SK-N-SH (cell line): ENCODE measurements at regions not wholly inside any gene's neighbourhood (a gene's known extent, or its start where the extent isn't known, plus 50 kb on each side); places are given as distances from the start of the nearest gene placed in this dataset.

Experiments used
- CTCF ChIA-PET: fragments of 300-600, 350-600 bp; formaldehyde crosslinking; extraction: SDS; loops from one replicate; lab custom pipeline; 2021; lab: Yijun Ruan, JAX
- POLR2A ChIA-PET: fragments of 350-600 bp; sonication (Branson Sonifier 250); formaldehyde crosslinking; extraction: SDS; loops from one replicate; lab custom pipeline; 2020; ENCODE audit warnings: antibody characterized with exemption, inconsistent platforms; lab: Yijun Ruan, JAX
- DNase-seq: peaks from one replicate; pipeline ENCODE4 v3.0.0; 2012
- H2AFZ ChIP-seq: fragments of 200-600 bp; sonication (generic); 2 replicates; pipeline ENCODE4 v1.8.1; 2016; ENCODE audit warnings: antibody characterized with exemption, mild to moderate bottlenecking, low read depth
- H3F3A ChIP-seq: fragments of 200-600 bp; sonication (generic); replicated peaks from 2 replicates; pipeline ENCODE3; 2016; ENCODE audit warnings: antibody characterized with exemption, mild to moderate bottlenecking; ENCODE audit not compliant: insufficient read depth
- H3K27ac ChIP-seq, 2 experiments: fragments of 200-500 bp in 1 of 2; fragments of 200-600 bp in 1 of 2; sonication (Bioruptor generic) in 1 of 2; sonication (generic), shearing (Covaris generic) in 1 of 2; 2 replicates each; pipeline versions ENCODE4 v1.5.1 to v1.6.1; 2014 to 2016; ENCODE audit warnings: low read depth in 2 of 2, inconsistent platforms in 1 of 2, low read length in 1 of 2, mild to moderate bottlenecking in 1 of 2, mixed read lengths in 1 of 2
- H3K27me3 ChIP-seq: fragments of 200-600 bp; sonication (generic), shearing (Covaris generic); 2 replicates; pipeline ENCODE4 v1.6.1; 2016; ENCODE audit warnings: mixed run types; ENCODE audit not compliant: insufficient read depth
- H3K36me3 ChIP-seq, 2 experiments: fragments of 200-500 bp in 1 of 2; fragments of 200-600 bp in 1 of 2; sonication (Bioruptor generic) in 1 of 2; sonication (generic) in 1 of 2; replicated peaks in 1 of 2; 2 replicates each; pipeline versions ENCODE3 to v1.5.1; 2014 to 2016; ENCODE audit warnings: low read length in 1 of 2, mild to moderate bottlenecking in 1 of 2; ENCODE audit not compliant: insufficient read depth in 2 of 2, control insufficient read depth in 1 of 2
- H3K4me1 ChIP-seq, 2 experiments: fragments of 200-500 bp in 1 of 2; fragments of 200-600 bp in 1 of 2; sonication (Bioruptor generic) in 1 of 2; sonication (generic), shearing (Covaris generic) in 1 of 2; 2 replicates each; pipeline versions ENCODE4 v1.5.1 to v1.6.1; 2014 to 2016; ENCODE audit warnings: low read depth in 1 of 2, low read length in 1 of 2, mixed run types in 1 of 2; ENCODE audit not compliant: insufficient read depth in 2 of 2, control insufficient read depth in 1 of 2
- H3K4me2 ChIP-seq: fragments of 200-600 bp; sonication (generic), shearing (Covaris generic); 2 replicates; pipeline ENCODE4 v1.6.1; 2017; ENCODE audit warnings: mixed run types
- H3K4me3 ChIP-seq, 2 experiments: fragments of 200-500 bp in 1 of 2; fragments of 200-600 bp in 1 of 2; sonication (Bioruptor generic) in 1 of 2; sonication (generic), shearing (Covaris generic) in 1 of 2; 2 replicates each; pipeline versions ENCODE4 v1.5.1 to v1.8.1; 2014 to 2016; ENCODE audit warnings: low read depth in 2 of 2, inconsistent platforms in 1 of 2, low read length in 1 of 2, mild to moderate bottlenecking in 1 of 2, mixed read lengths in 1 of 2, moderate library complexity in 1 of 2
- H3K79me2 ChIP-seq: fragments of 200-600 bp; sonication (generic); 2 replicates; pipeline ENCODE4 v1.8.1; 2017; ENCODE audit warnings: mild to moderate bottlenecking; ENCODE audit not compliant: insufficient read depth
- H3K9ac ChIP-seq: fragments of 200-600 bp; sonication (generic); 2 replicates; pipeline ENCODE4 v1.6.1; 2017; ENCODE audit warnings: mixed run types
- H3K9me2 ChIP-seq: fragments of 200-600 bp; sonication (generic); 2 replicates; pipeline ENCODE4 v1.6.1; 2017; ENCODE audit warnings: mixed run types
- H3K9me3 ChIP-seq: fragments of 200-600 bp; sonication (generic); 2 replicates; pipeline ENCODE4 v1.6.1; 2017; ENCODE audit warnings: mixed run types, mild to moderate bottlenecking, moderate library complexity
- H4K20me1 ChIP-seq: fragments of 200-600 bp; sonication (generic); 2 replicates; pipeline ENCODE4 v1.6.1; 2017; ENCODE audit warnings: mild to moderate bottlenecking, mixed run types; ENCODE audit not compliant: insufficient read depth
- EZH2phosphoT487 ChIP-seq: fragments of 200-600 bp; sonication (generic); IDR thresholded peaks from 2 replicates; pipeline ENCODE4 v1.6.1; 2017; ENCODE audit warnings: low read depth, mixed run types, mild to moderate bottlenecking, antibody characterized with exemption, moderate library complexity, borderline replicate concordance
- NRF1 ChIP-seq: IDR thresholded peaks from 2 replicates; pipeline ENCODE4 v1.6.1; 2012; ENCODE audit warnings: low read depth, mild to moderate bottlenecking, low read length
- SMC3 ChIP-seq: IDR thresholded peaks from 2 replicates; pipeline ENCODE4 v1.6.1; 2012; ENCODE audit warnings: low read depth, low read length, improper control_type of control experiment
- TCF12 ChIP-seq: IDR thresholded peaks from 2 replicates; pipeline ENCODE4 v1.4.0; 2012
- TEAD4 ChIP-seq: IDR thresholded peaks from 2 replicates; pipeline ENCODE4 v1.4.0; 2012; ENCODE audit warnings: mild to moderate bottlenecking, borderline replicate concordance; ENCODE audit not compliant: insufficient read depth
- YY1 ChIP-seq: IDR thresholded peaks from 2 replicates; pipeline ENCODE4 v1.4.0; 2012; ENCODE audit warnings: low read depth, mild to moderate bottlenecking
- WGBS: methylation state at CpG from one replicate; pipeline ENCODE4 v1.1.6; 2017; ENCODE audit warnings: low lambda C conversion rate; 5-methylcytosine and 5-hydroxymethylcytosine counted together
- TF ChIP-seq, protein P1 (sequence below): IDR thresholded peaks from 2 replicates; pipeline ENCODE4 v1.4.0; 2012; ENCODE audit warnings: low read depth, borderline replicate concordance
- TF ChIP-seq, protein P2 (sequence below): IDR thresholded peaks from 2 replicates; pipeline ENCODE4 v1.4.0; 2012; ENCODE audit warnings: low read depth, borderline replicate concordance
- TF ChIP-seq, protein P3 (sequence below): IDR thresholded peaks from 2 replicates; pipeline ENCODE4 v1.4.0; 2012; ENCODE audit warnings: low read depth

DNA sequence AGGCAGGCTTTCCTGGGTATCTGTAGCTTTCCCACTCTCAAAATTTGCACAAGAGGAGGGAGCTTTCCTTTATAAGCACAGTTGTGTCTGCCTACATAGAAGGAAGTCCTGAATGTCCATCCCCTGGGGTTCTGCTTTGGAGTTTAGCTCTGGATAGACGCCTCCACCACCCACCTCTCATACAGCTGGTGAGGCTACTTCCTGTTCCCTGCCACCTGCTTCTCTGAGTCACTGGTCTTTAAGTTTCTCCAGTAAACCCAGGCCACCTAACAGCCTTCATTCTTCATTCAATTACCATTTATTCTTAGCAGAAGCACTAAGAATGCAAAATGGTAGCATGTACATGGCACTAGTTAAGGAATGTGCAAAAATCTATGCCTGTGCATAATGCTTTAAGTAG, 407.8 kb downstream of the CDH2 start:
- Histone ChIP-seq H3K9ac (no peak overlapping the region), H3F3A (no peaks in the 10 kb centered on the region), H3K27ac (no peak overlapping the region), H2AFZ (no peak overlapping the region), H3K4me3 (no peak overlapping the region), H3K9me2 (no peaks in the 10 kb centered on the region), H3K27me3 (no peaks in the 10 kb centered on the region), H3K9me3 (no peaks in the 10 kb centered on the region), H3K4me1 (no peaks in the 10 kb centered on the region), H3K4me2 (no peak overlapping the region), H4K20me1 (no peaks in the 10 kb centered on the region), H3K79me2 (no peaks in the 10 kb centered on the region), H3K36me3 (no peaks in the 10 kb centered on the region)
- POLR2A ChIA-PET: no interaction called here
- 60% methylated on average over 1 of the region's 1 CpG for WGBS
- CTCF ChIA-PET: no interaction called here
- no peak for DNase-seq
- TF ChIP-seq, protein P1, sequence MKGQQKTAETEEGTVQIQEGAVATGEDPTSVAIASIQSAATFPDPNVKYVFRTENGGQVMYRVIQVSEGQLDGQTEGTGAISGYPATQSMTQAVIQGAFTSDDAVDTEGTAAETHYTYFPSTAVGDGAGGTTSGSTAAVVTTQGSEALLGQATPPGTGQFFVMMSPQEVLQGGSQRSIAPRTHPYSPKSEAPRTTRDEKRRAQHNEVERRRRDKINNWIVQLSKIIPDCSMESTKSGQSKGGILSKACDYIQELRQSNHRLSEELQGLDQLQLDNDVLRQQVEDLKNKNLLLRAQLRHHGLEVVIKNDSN: no peak
- TF ChIP-seq TCF12 (no peak), TEAD4 (no peak), SMC3 (no peak), YY1 (no peak)
- TF ChIP-seq, protein P2, sequence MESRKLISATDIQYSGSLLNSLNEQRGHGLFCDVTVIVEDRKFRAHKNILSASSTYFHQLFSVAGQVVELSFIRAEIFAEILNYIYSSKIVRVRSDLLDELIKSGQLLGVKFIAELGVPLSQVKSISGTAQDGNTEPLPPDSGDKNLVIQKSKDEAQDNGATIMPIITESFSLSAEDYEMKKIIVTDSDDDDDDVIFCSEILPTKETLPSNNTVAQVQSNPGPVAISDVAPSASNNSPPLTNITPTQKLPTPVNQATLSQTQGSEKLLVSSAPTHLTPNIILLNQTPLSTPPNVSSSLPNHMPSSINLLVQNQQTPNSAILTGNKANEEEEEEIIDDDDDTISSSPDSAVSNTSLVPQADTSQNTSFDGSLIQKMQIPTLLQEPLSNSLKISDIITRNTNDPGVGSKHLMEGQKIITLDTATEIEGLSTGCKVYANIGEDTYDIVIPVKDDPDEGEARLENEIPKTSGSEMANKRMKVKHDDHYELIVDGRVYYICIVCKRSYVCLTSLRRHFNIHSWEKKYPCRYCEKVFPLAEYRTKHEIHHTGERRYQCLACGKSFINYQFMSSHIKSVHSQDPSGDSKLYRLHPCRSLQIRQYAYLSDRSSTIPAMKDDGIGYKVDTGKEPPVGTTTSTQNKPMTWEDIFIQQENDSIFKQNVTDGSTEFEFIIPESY: no peak

DNA sequence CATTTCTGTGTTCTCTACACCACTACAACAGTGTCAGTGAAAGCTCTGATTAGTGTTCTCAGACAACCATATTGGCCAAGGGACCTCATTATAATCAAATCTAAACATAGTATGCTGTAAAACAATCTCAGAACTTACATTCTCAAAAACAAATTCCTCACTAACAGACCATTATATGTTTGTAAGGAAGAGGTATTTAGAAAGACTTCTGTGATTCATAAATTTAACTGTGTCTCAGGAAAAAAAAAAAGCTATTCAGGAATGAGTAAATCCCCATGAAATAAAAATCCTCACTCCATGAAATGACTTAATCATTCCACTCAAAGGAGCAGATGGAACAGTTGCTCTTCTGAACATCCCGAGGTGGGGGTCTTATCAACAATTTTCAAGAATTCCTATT, 413.0 kb downstream of the CDH2 start:
- Histone ChIP-seq H3K27me3 (no peaks in the 10 kb centered on the region), H3K27ac (no peak overlapping the region), H3K9me3 (no peaks in the 10 kb centered on the region), H3K79me2 (no peaks in the 10 kb centered on the region), H3K9me2 (no peaks in the 10 kb centered on the region), H3K36me3 (no peaks in the 10 kb centered on the region), H4K20me1 (no peaks in the 10 kb centered on the region), H3K4me3 (no peak overlapping the region), H3K9ac (no peak overlapping the region), H3K4me2 (no peak overlapping the region), H3K4me1 (no peaks in the 10 kb centered on the region; a peak in 1 of 4 replicates), H3F3A (no peaks in the 10 kb centered on the region), H2AFZ (no peak overlapping the region)
- CTCF ChIA-PET: interaction anchor here (1.3 kb wide), 1 partner anchor 15 kb away, joined by 3 read pairs; no protein-coding TSS in a partner anchor
- no peak for DNase-seq
- POLR2A ChIA-PET: no interaction called here
- no peak for TF ChIP-seq EZH2phosphoT487
- WGBS: 24% methylated on average over 1 of the region's 1 CpG

DNA sequence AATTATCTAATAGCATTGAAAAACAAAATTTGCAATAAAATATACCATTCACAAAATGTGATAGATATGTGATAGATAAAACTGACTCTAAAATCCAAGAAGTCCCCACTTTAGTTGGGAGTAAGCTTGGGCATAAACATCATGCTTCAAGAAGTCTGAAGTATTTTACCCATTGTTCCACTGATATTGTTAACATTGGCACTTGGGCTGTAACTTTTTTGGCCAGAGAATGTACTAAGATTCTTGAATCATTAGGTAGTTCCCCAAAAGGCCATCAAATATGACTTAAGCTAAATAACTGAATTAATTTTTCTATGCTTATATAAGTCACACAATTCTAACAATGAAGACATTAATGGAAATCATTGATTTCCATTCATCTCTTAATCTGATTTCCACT, 413.6 kb downstream of the CDH2 start:
- DNase-seq: no peak
- no peak overlapping the region for H3K9ac ChIP-seq
- H3K9me3 ChIP-seq: no peaks in the 10 kb centered on the region
- no peaks in the 10 kb centered on the region for H3K36me3 ChIP-seq
- H3K4me3 ChIP-seq: no peak overlapping the region
- H3K79me2 ChIP-seq: no peaks in the 10 kb centered on the region
- H3K4me1 ChIP-seq: no peaks in the 10 kb centered on the region; a peak in 1 of 4 replicates
- no peak overlapping the region for H2AFZ ChIP-seq
- no peaks in the 10 kb centered on the region for H3K9me2 ChIP-seq
- no peaks in the 10 kb centered on the region for H4K20me1 ChIP-seq
- no peak overlapping the region for H3K27ac ChIP-seq
- ChIA-PET POLR2A (no interaction called here), CTCF (interaction anchor here (1.3 kb wide), 1 partner anchor 14 kb away, joined by 3 read pairs; no protein-coding TSS in a partner anchor)
- no peak overlapping the region for H3K4me2 ChIP-seq
- H3K27me3 ChIP-seq: no peaks in the 10 kb centered on the region
- TF ChIP-seq NRF1: no peak
- TF ChIP-seq, protein P3, sequence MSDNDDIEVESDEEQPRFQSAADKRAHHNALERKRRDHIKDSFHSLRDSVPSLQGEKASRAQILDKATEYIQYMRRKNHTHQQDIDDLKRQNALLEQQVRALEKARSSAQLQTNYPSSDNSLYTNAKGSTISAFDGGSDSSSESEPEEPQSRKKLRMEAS: no peak
- no peaks in the 10 kb centered on the region for H3F3A ChIP-seq
